HFFc6 (cell line): ENCODE measurements at regions not wholly inside any gene's neighbourhood (a gene's known extent, or its start where the extent isn't known, plus 50 kb on each side); places are given as distances from the start of the nearest gene placed in this dataset.

Experiments
- DNase-seq: peaks from one replicate; pipeline ENCODE4 v3.0.0-alpha.2; 2018
- H3K27ac Mint-ChIP-seq: 2 replicates; pipeline ENCODE4 v1.8.0; 2020; ENCODE audit warnings: mild to moderate bottlenecking, mixed read lengths
- H3K27me3 Mint-ChIP-seq: 2 replicates; pipeline ENCODE4 v1.8.0; 2021; ENCODE audit warnings: mild to moderate bottlenecking, moderate library complexity, mixed read lengths; ENCODE audit not compliant: insufficient read depth
- H3K36me3 Mint-ChIP-seq: 2 replicates; pipeline ENCODE4 v1.8.0; 2021; ENCODE audit warnings: low read depth, mixed read lengths
- H3K4me1 Mint-ChIP-seq: 2 replicates; pipeline ENCODE4 v1.8.0; 2020; ENCODE audit warnings: low read depth, mixed read lengths
- H3K4me3 Mint-ChIP-seq: 2 replicates; pipeline ENCODE4 v1.8.0; 2020; ENCODE audit warnings: mild to moderate bottlenecking, moderate library complexity, mixed read lengths
- H3K9me3 Mint-ChIP-seq: 2 replicates; pipeline ENCODE4 v1.8.0; 2020; ENCODE audit warnings: mild to moderate bottlenecking, mixed read lengths
- TF ChIP-seq, protein P1 (sequence below): fragments of 200-600 bp; sonication (generic); IDR thresholded peaks from 2 replicates; pipeline ENCODE4 v1.5.0; 2021; ENCODE audit warnings: antibody characterized with exemption, mild to moderate bottlenecking

DNA sequence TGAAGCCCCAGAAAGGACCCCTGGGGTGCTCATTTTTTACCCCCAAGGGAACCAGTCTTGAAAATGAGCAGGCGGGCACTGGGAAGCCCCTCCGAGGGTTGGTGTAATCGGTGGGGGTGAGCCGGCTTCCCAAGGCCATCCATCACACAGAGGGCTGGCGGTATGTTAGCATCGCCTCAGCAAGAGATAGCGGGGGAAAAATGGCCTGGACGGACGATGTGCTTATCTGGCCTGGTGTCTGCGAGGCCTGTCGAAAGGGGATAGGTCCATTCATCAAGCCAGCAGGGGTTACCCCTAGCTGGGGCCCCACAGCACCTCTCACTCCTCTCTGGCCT is 188.9 kb downstream of the IRF8 start:
- TF ChIP-seq, protein P1, sequence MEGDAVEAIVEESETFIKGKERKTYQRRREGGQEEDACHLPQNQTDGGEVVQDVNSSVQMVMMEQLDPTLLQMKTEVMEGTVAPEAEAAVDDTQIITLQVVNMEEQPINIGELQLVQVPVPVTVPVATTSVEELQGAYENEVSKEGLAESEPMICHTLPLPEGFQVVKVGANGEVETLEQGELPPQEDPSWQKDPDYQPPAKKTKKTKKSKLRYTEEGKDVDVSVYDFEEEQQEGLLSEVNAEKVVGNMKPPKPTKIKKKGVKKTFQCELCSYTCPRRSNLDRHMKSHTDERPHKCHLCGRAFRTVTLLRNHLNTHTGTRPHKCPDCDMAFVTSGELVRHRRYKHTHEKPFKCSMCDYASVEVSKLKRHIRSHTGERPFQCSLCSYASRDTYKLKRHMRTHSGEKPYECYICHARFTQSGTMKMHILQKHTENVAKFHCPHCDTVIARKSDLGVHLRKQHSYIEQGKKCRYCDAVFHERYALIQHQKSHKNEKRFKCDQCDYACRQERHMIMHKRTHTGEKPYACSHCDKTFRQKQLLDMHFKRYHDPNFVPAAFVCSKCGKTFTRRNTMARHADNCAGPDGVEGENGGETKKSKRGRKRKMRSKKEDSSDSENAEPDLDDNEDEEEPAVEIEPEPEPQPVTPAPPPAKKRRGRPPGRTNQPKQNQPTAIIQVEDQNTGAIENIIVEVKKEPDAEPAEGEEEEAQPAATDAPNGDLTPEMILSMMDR, result no peak
- H3K4me3 Mint-ChIP-seq, result no peak overlapping the region
- H3K9me3 Mint-ChIP-seq, result no peaks in the 10 kb centered on the region
- H3K27ac Mint-ChIP-seq, result no peak overlapping the region
- H3K36me3 Mint-ChIP-seq, result no peaks in the 10 kb centered on the region
- H3K27me3 Mint-ChIP-seq, result peaks cover 44% of the 10 kb centered on the region
- no peaks in the 10 kb centered on the region for H3K4me1 Mint-ChIP-seq
- no peak for DNase-seq

DNA sequence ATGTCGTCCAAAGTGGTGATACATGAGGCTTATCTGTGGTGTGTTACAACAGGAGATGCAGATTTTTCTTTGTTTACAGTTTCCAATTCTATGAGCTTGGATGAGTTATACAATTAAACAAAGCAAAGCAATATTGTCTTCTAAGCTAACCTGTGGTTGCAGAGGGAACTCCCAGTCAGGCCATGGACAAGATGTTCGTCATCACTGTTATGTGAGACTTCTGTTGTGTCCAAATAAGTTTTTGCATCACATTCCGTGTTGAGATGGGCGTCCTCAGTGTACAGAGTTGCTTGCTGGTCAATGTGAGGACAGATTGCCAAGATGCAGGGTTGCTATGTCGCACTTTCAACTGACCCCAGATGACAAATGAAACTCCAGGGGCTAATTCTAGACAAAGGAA is 189.3 kb downstream of the IRF8 start:
- H3K27ac Mint-ChIP-seq, result no peak overlapping the region
- DNase-seq, result no peak
- H3K4me1 Mint-ChIP-seq, result no peaks in the 10 kb centered on the region
- H3K9me3 Mint-ChIP-seq, result no peaks in the 10 kb centered on the region
- TF ChIP-seq, protein P1, result no peak
- H3K36me3 Mint-ChIP-seq, result no peaks in the 10 kb centered on the region
- peaks cover 43% of the 10 kb centered on the region for H3K27me3 Mint-ChIP-seq
- no peak overlapping the region for H3K4me3 Mint-ChIP-seq

DNA sequence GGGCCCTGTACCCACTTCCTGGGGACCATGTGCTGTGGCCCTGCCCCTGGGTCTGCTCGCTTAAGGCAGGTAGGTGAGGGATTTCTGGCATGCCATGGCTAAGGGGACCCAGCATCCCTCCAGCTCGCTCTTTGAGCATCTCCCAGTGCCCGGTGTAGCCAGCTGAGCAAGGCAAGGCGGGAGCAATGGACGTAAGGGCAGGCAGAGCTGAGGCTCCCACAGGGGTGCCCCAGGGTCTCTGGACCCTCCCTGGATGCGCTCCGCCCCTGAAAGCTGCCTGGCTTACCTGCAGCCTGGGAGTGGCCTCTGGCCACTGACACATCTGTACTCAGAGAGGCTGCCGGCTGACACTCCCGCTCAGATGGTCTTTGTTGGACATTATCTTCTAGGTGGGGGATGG is 189.9 kb downstream of the IRF8 start:
- Mint-ChIP-seq H3K9me3 (no peaks in the 10 kb centered on the region), H3K27ac (no peak overlapping the region), H3K27me3 (peaks cover 45% of the 10 kb centered on the region), H3K36me3 (no peaks in the 10 kb centered on the region), H3K4me3 (no peak overlapping the region), H3K4me1 (no peaks in the 10 kb centered on the region)
- TF ChIP-seq, protein P1, result no peak
- DNase-seq, result no peak

DNA sequence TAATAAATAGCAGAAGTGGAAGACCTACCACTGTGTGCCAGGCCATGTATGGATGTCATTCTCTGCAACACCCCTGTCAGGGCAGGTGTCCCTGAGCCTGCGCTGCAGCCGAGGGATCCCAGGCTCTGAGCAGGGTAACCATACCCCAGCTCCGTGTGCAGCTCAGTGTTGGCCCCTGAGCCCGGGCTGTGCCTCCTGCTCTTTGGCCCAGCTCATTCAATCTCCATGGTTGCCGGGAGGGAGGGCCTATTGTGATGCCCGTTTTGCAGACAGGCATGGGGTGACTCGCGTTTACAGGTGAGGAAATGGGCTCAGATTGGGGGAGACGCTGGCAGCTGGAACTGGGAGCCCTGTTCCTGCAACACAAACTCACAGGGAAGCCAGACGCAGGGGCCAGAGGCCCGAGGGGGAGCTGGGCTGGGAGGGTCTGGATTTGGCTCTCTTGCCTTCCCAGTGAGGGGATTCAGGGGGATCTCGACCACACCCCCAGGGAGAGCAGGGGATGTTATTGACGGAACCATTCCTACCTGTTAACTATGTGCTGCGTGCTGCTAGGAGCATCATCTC is 190.5 kb downstream of the IRF8 start:
- Mint-ChIP-seq H3K27me3 (peaks cover 45% of the 10 kb centered on the region), H3K9me3 (no peaks in the 10 kb centered on the region), H3K27ac (no peak overlapping the region), H3K36me3 (no peaks in the 10 kb centered on the region), H3K4me1 (no peaks in the 10 kb centered on the region), H3K4me3 (no peak overlapping the region)
- DNase-seq, result no peak
- TF ChIP-seq, protein P1, result no peak

DNA sequence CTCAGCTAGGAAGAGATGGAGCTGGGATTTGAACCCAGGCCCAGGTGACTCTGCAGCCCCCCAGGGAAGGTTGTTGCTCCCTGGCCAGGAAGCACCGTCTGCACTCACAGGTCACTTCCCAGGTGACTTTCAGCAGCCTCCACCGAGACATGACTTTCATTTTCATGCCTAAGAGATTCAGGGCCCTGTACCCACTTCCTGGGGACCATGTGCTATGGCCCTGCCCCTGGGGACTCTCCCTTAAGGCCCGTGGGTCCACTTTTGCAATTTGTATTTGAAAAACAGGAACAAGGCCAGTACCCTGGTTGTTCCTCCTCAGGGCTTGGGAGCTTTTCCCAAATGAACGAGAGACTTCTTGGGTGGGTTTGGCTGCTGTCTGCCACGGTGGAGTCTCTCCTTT is 191.0 kb downstream of the IRF8 start:
- Mint-ChIP-seq H3K27me3 (peaks cover 41% of the 10 kb centered on the region), H3K27ac (no peak overlapping the region), H3K36me3 (no peaks in the 10 kb centered on the region), H3K4me3 (no peak overlapping the region), H3K9me3 (no peaks in the 10 kb centered on the region), H3K4me1 (no peaks in the 10 kb centered on the region)
- DNase-seq, result no peak
- TF ChIP-seq, protein P1, result no peak
